GM21619 (cell line): ENCODE measurements at regions not wholly inside any gene's neighbourhood (a gene's known extent, or its start where the extent isn't known, plus 50 kb on each side); places are given as distances from the start of the nearest gene placed in this dataset.
"Not testable (repeated sequence)": the region's sequence is repeated elsewhere in the genome, so short reads cannot be mapped to it uniquely, and the experiment has no call there.

ENCODE experiments used
- ATAC-seq: cut with Tn5 transposase; IDR thresholded peaks from one replicate; pipeline ENCODE4 v1.9.1; 2021; ENCODE audit not compliant: unreplicated experiment

- peak; percentile 31 for ATAC-seq
These were observed 410.2 kb downstream of the PSAT1 start for GRCh38 chr9:78707080-78707479.

- peak; percentile 94 for ATAC-seq
These were observed 410.6 kb downstream of the PSAT1 start for GRCh38 chr9:78707481-78707991.

GRCh38 chr9:78712903-78713613, 416.1 kb downstream of the PSAT1 start:
- ATAC-seq = no peak

GRCh38 chr9:78713614-78714405, 416.9 kb downstream of the PSAT1 start:
- no peak for ATAC-seq

- ATAC-seq = no peak
These were observed 417.7 kb downstream of the PSAT1 start for GRCh38 chr9:78714576-78714975.

GRCh38 chr9:78719029-78719428, 422.1 kb downstream of the PSAT1 start:
- not testable (repeated sequence) for ATAC-seq

GRCh38 chr9:78724896-78725295, 428.0 kb downstream of the PSAT1 start:
- ATAC-seq = no peak

GRCh38 chr9:78725503-78725902, 428.6 kb downstream of the PSAT1 start:
- ATAC-seq = no peak

- no peak for ATAC-seq
These were observed 448.4 kb downstream of the PSAT1 start for GRCh38 chr9:78745331-78745730.

GRCh38 chr9:78746010-78746409, 449.1 kb downstream of the PSAT1 start:
- ATAC-seq = no peak

- no peak for ATAC-seq
These were observed 456.1 kb downstream of the PSAT1 start for GRCh38 chr9:78753039-78753438.

- ATAC-seq = peak; percentile 84
These were observed 460.0 kb downstream of the PSAT1 start for GRCh38 chr9:78756813-78757510.

GRCh38 chr9:78763424-78763823, 466.5 kb downstream of the PSAT1 start:
- no peak for ATAC-seq

GRCh38 chr9:78765861-78766260, 468.9 kb downstream of the PSAT1 start:
- no peak for ATAC-seq

- no peak for ATAC-seq
These were observed 470.6 kb downstream of the PSAT1 start for GRCh38 chr9:78767490-78767889.

- ATAC-seq = no peak
These were observed 472.8 kb downstream of the PSAT1 start for GRCh38 chr9:78769690-78770089.

GRCh38 chr9:78775211-78775610, 478.3 kb downstream of the PSAT1 start:
- ATAC-seq = no peak

GRCh38 chr9:78775696-78776295, 478.9 kb downstream of the PSAT1 start:
- ATAC-seq = no peak

GRCh38 chr9:78777747-78778146, 480.8 kb downstream of the PSAT1 start:
- ATAC-seq = no peak

- ATAC-seq = no peak
These were observed 481.4 kb downstream of the PSAT1 start for GRCh38 chr9:78778318-78778717.

GRCh38 chr9:78778861-78779374, 482.0 kb downstream of the PSAT1 start:
- ATAC-seq = no peak
